Uterus (tissue), 3 donors: ENCODE measurements at regions not wholly inside any gene's neighbourhood (a gene's known extent, or its start where the extent isn't known, plus 50 kb on each side); places are given as distances from the start of the nearest gene placed in this dataset.

ENCODE experiments used
- DNase-seq, 2 donors: peaks; one replicate each; pipeline ENCODE4 v3.0.0-alpha.2; 2019 to 2020
- H3K27ac ChIP-seq, 2 donors: fragments of 200-600 bp; sonication (generic); 1 replicate in 1 of 2; 2 replicates in 1 of 2; pipeline ENCODE4 v1.5.1; 2016 to 2018
- H3K27me3 ChIP-seq, 2 donors: fragments of 200-600 bp; sonication (generic); one replicate each; pipeline ENCODE4 v1.5.1; 2018 to 2019; ENCODE audit warnings: control low read depth in 1 of 2
- H3K36me3 ChIP-seq, 2 donors: fragments of 200-600 bp; sonication (generic); one replicate each; pipeline ENCODE4 v1.5.1; 2019; ENCODE audit warnings: control low read depth in 1 of 2
- H3K4me1 ChIP-seq, 2 donors: fragments of 200-600 bp; sonication (generic); one replicate each; pipeline ENCODE4 v1.5.1; 2018 to 2019; ENCODE audit warnings: control low read depth in 1 of 2
- H3K4me3 ChIP-seq, 2 donors: fragments of 200-600 bp; sonication (generic); 1 replicate in 1 of 2; 2 replicates in 1 of 2; pipeline ENCODE4 v1.5.1; 2018 to 2019; ENCODE audit warnings: mild to moderate bottlenecking in 1 of 2
- H3K9me3 ChIP-seq, 2 donors: fragments of 200-600 bp; sonication (generic); one replicate each; pipeline ENCODE4 v1.5.1; 2019; ENCODE audit warnings: control low read depth in 1 of 2
- CTCF ChIP-seq, 4 experiments: fragments of 200-600 bp in 2 of 4; fragments of 450-650 bp in 2 of 4; sonication (generic) in 2 of 4; IDR thresholded peaks; one replicate each; pipeline ENCODE4 v1.5.1; 2016 to 2019; ENCODE audit warnings: antibody characterized with exemption in 4 of 4, mild to moderate bottlenecking in 2 of 4, moderate library complexity in 1 of 4
- POLR2A ChIP-seq, 2 donors: fragments of 450-650 bp; IDR thresholded peaks; one replicate each; pipeline ENCODE4 v1.6.1; 2016; ENCODE audit warnings: antibody characterized with exemption in 2 of 2, mild to moderate bottlenecking in 1 of 2, moderate library complexity in 1 of 2
- intact Hi-C: fragments of 100-400 bp; cut with DNase I; formaldehyde crosslinking; loops from one replicate; pipeline ENCODE4 v1.15.1; 2023; ENCODE audit warnings: low total_unique reads
- donor health status: DM: yes; HTN: yes; CAD: no.

GRCh38 chr5:28065656-28066055, 1027.3 kb upstream of the CDH9 start:
- Histone ChIP-seq H3K4me1 (no peaks in the 10 kb centered on the region), H3K4me3 (no peak overlapping the region), H3K27ac (no peak overlapping the region), H3K9me3 (no peaks in the 10 kb centered on the region), H3K27me3 (no peaks in the 10 kb centered on the region), H3K36me3 (no peaks in the 10 kb centered on the region)
- no peak for DNase-seq
- TF ChIP-seq POLR2A (IDR thresholded peaks at IDR 0.05) (no peak), CTCF (IDR thresholded peaks at IDR 0.05) (no peak)
- intact Hi-C loops: no loop called here

- no peak overlapping the region for H3K27ac ChIP-seq
- intact Hi-C loops: no loop called here
- no peaks in the 10 kb centered on the region for H3K36me3 ChIP-seq
- H3K4me1 ChIP-seq: no peaks in the 10 kb centered on the region
- H3K9me3 ChIP-seq: no peaks in the 10 kb centered on the region
- TF ChIP-seq POLR2A (IDR thresholded peaks at IDR 0.05) (no peak), CTCF (IDR thresholded peaks at IDR 0.05) (no peak)
- H3K27me3 ChIP-seq: no peaks in the 10 kb centered on the region
- H3K4me3 ChIP-seq: no peak overlapping the region
- no peak for DNase-seq
These were observed 1008.2 kb upstream of the CDH9 start for GRCh38 chr5:28046596-28046995.

GRCh38 chr5:28027851-28028250, 989.5 kb upstream of the CDH9 start:
- Histone ChIP-seq H3K36me3 (no peaks in the 10 kb centered on the region), H3K27ac (no peak overlapping the region), H3K4me3 (no peak overlapping the region), H3K9me3 (no peaks in the 10 kb centered on the region), H3K4me1 (no peaks in the 10 kb centered on the region), H3K27me3 (no peaks in the 10 kb centered on the region)
- DNase-seq: no peak
- TF ChIP-seq CTCF (IDR thresholded peaks at IDR 0.05) (no peak), POLR2A (IDR thresholded peaks at IDR 0.05) (no peak)
- intact Hi-C loops: no loop called here

DNA sequence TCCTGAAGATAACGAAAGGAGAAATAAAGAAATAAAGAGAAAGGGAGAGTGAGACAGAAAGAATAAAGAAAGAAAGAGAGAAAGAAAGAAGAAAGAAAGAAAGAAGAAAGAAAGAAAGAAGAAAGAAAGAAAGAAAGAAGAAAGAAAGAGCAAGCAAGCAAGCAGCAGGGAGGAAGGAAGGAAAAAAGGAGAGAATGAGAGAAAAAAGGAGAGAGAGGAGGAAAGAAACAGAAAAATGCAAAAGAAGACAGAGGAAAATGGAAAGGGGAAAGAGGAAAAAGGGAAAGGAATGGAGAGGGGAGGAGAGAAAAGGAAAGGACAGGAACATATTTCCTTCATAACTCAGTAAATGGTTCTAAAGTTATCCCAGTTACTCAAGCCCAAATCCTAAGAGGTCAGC, 978.8 kb upstream of the CDH9 start:
- DNase-seq: no peak
- H3K27me3 ChIP-seq: no peaks in the 10 kb centered on the region
- TF ChIP-seq CTCF (IDR thresholded peaks at IDR 0.05) (no peak), POLR2A (IDR thresholded peaks at IDR 0.05) (no peak)
- H3K27ac ChIP-seq: no peak overlapping the region
- H3K4me3 ChIP-seq: no peak overlapping the region
- no peaks in the 10 kb centered on the region for H3K9me3 ChIP-seq
- H3K4me1 ChIP-seq: no peaks in the 10 kb centered on the region
- no peaks in the 10 kb centered on the region for H3K36me3 ChIP-seq
- intact Hi-C loops: no loop called here

DNA sequence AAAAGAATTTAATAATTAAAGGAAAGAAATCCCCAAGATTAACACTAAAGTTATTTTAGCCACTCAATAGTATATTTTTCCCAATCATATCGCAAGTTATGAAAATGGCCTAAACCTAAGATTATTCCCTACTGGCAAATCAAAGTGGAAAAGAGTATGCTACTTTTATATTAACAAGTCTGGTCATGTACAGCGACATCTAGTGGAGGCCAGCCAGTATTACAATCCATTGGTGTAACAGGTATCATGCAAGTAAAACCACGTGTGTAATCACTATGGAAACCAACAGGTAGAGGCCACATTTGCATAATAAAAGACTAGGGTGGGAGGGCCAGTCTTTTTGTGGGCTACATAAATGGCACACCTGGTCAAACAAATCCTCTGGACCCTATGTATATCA, 976.4 kb upstream of the CDH9 start:
- Histone ChIP-seq H3K36me3 (no peaks in the 10 kb centered on the region), H3K4me1 (no peaks in the 10 kb centered on the region), H3K27ac (no peak overlapping the region), H3K4me3 (no peak overlapping the region), H3K9me3 (no peaks in the 10 kb centered on the region), H3K27me3 (no peaks in the 10 kb centered on the region)
- intact Hi-C loops: no loop called here
- TF ChIP-seq POLR2A (IDR thresholded peaks at IDR 0.05) (no peak), CTCF (IDR thresholded peaks at IDR 0.05) (no peak)
- no peak for DNase-seq
